ENCODE measurements at regions not wholly inside any gene's neighbourhood (a gene's known extent, or its start where the extent isn't known, plus 50 kb on each side); places are given as distances from the start of the nearest gene placed in this dataset.

- DNase-seq: no peak
Measured at GRCh38 chr17:59451706-59452105, 113.7 kb upstream of the DHX40 start.

DNA sequence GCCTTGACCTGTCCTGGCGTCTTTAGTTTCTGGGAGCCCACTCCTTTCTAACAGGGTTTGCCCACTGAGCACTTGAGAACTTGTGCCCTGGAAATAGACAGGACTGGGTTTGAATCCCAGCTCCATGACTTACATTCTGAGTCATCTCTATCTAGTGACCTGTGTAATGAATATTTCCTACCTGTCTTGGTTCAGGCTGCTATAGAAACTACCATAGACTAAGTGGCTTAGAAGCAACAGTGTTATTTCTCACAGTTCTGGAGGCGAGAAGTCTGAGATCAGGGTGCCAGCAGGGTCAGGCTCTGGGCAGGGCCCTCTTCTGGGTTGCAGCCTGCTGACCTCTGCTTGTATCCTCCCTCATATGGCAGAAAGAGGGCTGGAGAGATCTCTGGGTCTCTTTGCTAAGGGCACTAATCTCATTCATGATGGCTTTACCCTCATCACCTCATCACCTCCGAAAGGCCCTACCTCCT is 110.7 kb upstream of the DHX40 start:
- no peak for DNase-seq

DNA sequence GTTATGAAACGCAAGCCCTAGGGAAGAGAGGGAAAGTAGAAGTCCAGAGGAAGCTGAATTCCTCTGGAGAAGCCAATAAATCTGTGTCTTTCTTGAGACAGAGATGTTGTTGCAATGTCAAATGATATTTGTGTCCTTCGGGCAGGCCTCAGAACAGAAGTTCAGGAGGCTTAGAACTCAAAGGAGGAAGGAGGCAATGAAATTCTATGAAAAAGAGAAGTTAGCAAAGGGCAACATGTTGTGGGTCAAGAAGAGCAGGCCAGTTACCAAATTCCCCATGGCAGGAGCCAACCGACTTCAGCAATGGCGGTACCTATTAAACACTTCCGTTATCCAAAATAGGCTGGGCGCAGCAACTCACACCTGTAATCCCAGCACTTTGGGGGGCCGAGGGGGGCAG is 109.0 kb upstream of the DHX40 start:
- DNase-seq: no peak

DNA sequence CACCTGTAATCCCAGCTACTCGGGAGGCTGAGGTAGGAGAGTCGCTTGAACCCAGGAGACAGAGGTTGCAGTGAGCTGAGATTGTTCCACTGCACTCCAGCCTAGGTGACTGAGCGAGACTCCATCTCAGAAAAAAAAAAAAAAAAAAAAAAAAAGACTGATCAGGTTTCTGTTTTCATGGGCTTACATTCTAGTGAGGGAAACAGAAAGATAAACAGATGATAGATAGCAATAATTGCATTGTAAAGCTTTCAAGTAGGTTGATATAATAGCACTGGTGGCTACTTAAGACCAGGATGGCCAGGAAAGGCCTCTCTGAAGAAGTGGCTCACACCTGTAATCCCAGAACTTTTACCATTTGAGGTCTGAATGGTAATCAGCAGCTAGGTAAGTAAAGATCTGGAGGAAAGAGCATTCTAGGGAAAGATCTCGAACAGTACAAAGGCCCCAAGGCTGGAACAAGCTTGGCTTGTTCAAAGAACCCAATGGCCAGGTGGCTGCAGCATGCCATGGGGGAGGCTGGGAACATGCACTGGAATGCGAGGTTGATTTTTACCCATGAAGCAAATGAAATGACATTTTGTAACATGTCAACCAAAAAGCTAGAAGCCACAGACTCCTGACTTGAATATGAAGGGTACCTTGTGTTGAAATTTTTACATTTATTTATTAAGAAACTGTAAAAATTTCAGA is 108.3 kb upstream of the DHX40 start:
- no peak for DNase-seq

DNA sequence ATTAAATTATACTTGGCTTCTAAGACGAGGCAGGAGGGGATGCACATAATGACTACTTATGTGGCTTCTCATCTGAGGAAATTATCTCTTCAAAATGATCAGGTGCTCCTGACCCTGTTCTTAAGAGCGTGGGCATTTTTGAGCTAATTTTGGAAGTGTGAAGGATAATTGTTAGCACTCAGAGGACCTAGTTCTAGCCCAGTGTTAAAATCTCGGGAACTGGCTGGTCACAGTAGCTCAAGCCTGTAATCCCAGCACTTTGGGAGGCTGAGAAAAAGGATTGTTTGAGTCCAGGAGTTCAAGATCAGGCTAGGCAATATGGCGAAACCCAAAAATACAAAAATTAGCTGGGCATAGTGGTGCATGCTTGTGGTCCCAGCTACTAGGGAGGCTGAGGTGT is 103.0 kb upstream of the DHX40 start:
- DNase-seq: no peak

DNA sequence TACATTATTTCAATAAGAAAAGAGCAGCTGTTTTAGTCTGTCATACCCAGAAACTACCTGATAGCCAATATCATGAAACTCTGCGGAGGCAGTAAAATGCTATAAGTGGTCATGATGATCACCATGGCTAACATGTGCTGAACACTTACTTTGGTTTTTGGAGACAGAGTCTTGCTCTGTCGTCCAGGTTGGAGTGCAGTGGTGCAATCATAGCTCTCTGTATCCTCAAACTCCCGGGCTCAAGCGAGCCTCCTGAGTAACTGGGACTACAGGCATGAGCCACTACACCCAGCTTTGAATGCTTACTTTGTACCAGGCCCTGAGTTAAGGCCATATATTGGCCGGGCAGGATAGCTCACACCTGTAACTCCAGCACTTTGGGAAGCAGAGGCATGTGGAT is 101.2 kb upstream of the DHX40 start:
- DNase-seq: no peak

DNA sequence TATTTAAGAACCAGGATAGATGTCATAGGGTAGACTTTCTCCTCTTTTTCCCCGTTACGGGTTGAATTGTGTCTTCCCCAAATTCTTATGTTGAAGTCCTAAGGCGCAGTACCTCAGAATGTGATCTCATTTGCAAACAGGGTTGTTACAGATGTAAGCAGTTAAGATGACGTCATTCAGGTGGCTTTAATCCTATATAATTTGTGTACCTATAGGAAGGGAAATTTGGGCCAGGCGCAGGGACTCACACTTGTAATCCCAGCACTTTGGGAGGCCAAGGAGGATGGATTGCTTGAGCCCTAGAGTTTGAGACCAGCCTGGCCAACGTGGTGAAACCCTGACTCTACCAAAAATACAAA is 99.5 kb upstream of the DHX40 start:
- DNase-seq: no peak

- no peak for DNase-seq
Measured at GRCh38 chr17:59466946-59467801, 98.2 kb upstream of the DHX40 start.

GRCh38 chr17:59469786-59470485 is 95.5 kb upstream of the DHX40 start:
- DNase-seq: no peak

- DNase-seq: no peak
Measured at GRCh38 chr17:59470624-59471297, 94.6 kb upstream of the DHX40 start.

- DNase-seq: no peak
Measured at GRCh38 chr17:59476413-59476812, 89.0 kb upstream of the DHX40 start.

DNA sequence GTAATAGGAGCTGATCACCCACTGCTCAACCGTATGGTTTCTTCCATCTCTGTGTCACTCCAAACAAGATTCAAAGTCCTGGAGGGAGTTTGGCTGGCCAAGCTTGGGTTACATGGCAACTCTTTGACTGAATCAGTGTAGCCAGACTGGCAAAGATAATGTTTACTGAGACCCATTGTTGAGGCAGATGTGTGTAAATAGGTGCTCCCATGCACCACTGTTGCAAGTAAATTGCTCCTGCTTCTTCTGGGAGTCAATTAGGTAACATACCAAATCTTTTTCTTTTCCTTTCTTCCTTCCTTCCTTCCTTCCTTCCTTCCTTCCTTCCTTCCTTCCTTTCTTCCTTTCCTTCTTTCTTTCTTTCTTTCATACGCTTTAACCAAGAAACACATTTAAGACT is 86.3 kb upstream of the DHX40 start:
- DNase-seq: no peak

DNA sequence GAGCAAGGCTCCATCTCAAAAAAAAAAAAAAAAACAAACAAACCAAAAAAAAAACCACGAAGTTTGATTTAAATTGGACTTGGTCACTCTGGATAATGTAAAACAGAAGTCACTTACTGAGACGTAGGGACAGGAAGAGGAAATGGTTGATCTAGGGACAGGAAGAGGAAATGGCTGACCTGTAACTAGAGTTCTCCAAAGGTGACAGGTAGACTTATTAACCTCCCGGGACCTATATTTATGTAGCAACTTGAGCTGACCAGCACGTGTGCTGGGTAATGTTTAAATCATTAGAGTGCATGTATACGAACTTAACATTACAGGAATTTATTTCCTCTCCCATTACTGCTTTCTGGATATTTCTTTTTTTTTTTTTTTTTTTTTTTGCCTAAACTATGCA is 81.5 kb upstream of the DHX40 start:
- DNase-seq: no peak

- no peak for DNase-seq
Measured at GRCh38 chr17:59485015-59485414, 80.4 kb upstream of the DHX40 start.

- no peak for DNase-seq
Measured at GRCh38 chr17:59485946-59486345, 79.5 kb upstream of the DHX40 start.

GRCh38 chr17:59487161-59487873 is 78.1 kb upstream of the DHX40 start:
- DNase-seq: peak in 1 of 14 donors; percentile 57

DNA sequence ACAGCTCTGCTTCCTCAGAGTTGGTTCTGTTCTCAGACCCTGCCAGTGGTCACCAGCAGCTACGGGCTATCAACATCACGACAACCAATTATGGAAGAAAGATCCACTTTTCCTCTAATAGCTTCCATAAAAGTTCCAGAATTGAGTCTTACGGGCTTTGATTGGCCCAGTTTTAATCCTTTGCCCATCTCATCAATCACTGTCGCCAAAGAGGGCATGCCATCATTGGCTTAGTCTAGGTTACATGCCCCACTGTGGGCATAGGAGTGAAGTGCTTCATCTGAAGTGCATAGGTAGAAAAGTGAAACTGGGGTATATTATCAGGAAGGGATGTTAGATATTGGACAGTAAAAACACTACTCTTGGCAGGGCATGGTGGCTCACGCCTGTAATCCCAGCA is 76.6 kb upstream of the DHX40 start:
- DNase-seq: no peak

DNA sequence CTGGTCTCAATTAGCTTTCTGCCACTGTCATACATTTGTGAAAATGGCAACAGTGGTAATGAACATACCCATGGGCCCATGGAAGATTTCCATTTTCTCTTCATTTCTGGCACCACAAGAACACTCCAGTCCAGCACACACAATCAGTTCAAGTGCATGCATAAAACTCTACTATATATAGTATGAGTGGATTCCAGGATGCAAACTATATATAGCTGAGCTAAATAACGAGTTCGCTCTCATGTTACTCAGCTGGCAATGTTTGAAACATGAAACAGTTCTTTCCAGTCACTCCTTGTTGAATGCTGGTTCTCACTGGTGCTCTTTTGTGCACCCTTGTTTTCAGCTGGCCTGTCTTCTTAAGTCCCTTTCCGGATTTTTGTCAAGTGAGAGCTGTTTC is 75.2 kb upstream of the DHX40 start:
- DNase-seq: no peak

- no peak for DNase-seq
Measured at GRCh38 chr17:59491353-59492090, 73.9 kb upstream of the DHX40 start.

- DNase-seq: no peak
Measured at GRCh38 chr17:59492091-59492451, 73.3 kb upstream of the DHX40 start.

- DNase-seq: peak in 1 of 14 donors; percentile 6
Measured at GRCh38 chr17:59493867-59494266, 71.5 kb upstream of the DHX40 start.

Data from C1 segment of cervical spinal cord (tissue), 14 donors.